Esophagus muscularis mucosa (tissue), 2 donors: ENCODE measurements at regions not wholly inside any gene's neighbourhood (a gene's known extent, or its start where the extent isn't known, plus 50 kb on each side); places are given as distances from the start of the nearest gene placed in this dataset.

Source experiments
- EP300 ChIP-seq: sonication (generic); formaldehyde crosslinking; IDR thresholded peaks from one replicate; pipeline ENCODE4 v1.6.1; 2017; ENCODE audit warnings: antibody characterized with exemption
- POLR2A ChIP-seq: fragments of 450-650 bp; IDR thresholded peaks from one replicate; pipeline ENCODE4 v1.6.1; 2017; ENCODE audit warnings: antibody characterized with exemption, moderate library complexity, mild to moderate bottlenecking, low read depth

GRCh38 chr1:22207511-22208267 lies 64.8 kb upstream of the WNT4 start:
- TF ChIP-seq EP300 (no peak), POLR2A (no peak)
